Right lobe of liver (tissue), 6 donors: ENCODE measurements at regions not wholly inside any gene's neighbourhood (a gene's known extent, or its start where the extent isn't known, plus 50 kb on each side); places are given as distances from the start of the nearest gene placed in this dataset.

ENCODE experiments used
- ATAC-seq, 4 donors: fragments of 200-7000 bp; cut with Tn5 transposase; one replicate each; pipeline ENCODE4 v1.9.1; 2020; ENCODE audit warnings: mild to moderate bottlenecking in 4 of 4, moderate library complexity in 4 of 4
- DNase-seq, 3 donors: peaks; one replicate each; pipeline ENCODE4 v3.0.0-alpha.2; 2020
- H3K27ac ChIP-seq, 3 donors: fragments of 200-600 bp; one replicate each; pipeline ENCODE4 v1.8.0; 2022
- H3K27me3 ChIP-seq, 2 donors: fragments of 200-600 bp; one replicate each; pipeline ENCODE4 v1.8.0; 2022
- H3K36me3 ChIP-seq, 4 donors: fragments of 200-600 bp; sonication (generic) in 1 of 4; one replicate each; pipeline versions ENCODE4 v1.5.1 to v1.8.0; 2017 to 2022; ENCODE audit warnings: control low read depth in 1 of 4
- H3K4me1 ChIP-seq, 4 donors: fragments of 200-600 bp; sonication (generic) in 1 of 4; one replicate each; pipeline versions ENCODE4 v1.5.1 to v1.8.0; 2017 to 2022; ENCODE audit warnings: control low read depth in 1 of 4
- H3K4me3 ChIP-seq, 3 donors: fragments of 200-600 bp; one replicate each; pipeline ENCODE4 v1.8.0; 2022
- H3K9me3 ChIP-seq, 4 donors: fragments of 200-600 bp; sonication (generic) in 1 of 4; one replicate each; pipeline versions ENCODE4 v1.5.1 to v1.8.0; 2017 to 2022; ENCODE audit warnings: control low read depth in 1 of 4
- CTCF ChIP-seq, 4 donors: fragments of 200-600 bp in 3 of 4; fragments of 450-650 bp in 1 of 4; IDR thresholded peaks; one replicate each; pipeline versions ENCODE4 v1.5.1 to v1.8.0; 2016 to 2022; ENCODE audit warnings: antibody characterized with exemption in 4 of 4, mild to moderate bottlenecking in 2 of 4
- POLR2A ChIP-seq: fragments of 450-650 bp; IDR thresholded peaks from one replicate; pipeline ENCODE4 v1.6.1; 2017; ENCODE audit warnings: antibody characterized with exemption, mild to moderate bottlenecking
- WGBS: methylation state at CpG from one replicate; pipeline ENCODE4 v1.1.6; 2018; ENCODE audit warnings: low coverage, low lambda C conversion rate; ENCODE audit not compliant: insufficient coverage; ENCODE audit errors: missing lambda C conversion rate; 5-methylcytosine and 5-hydroxymethylcytosine counted together
- intact Hi-C, 2 donors: fragments of 100-400 bp; cut with DNase I; formaldehyde crosslinking; loops; one replicate each; pipeline versions ENCODE4 v1.11.2 to v1.14.1; 2022
- donor health status: DM: no; HTN: yes; CAD: no.
- donor health status: DM: no; HTN: no; CAD: no.
- donor health status: DM: no; HTN: no; CAD: no.
- donor health status: DM: no; HTN: yes; CAD: no.
- donor health status: DM: no; HTN: yes; CAD: no.

GRCh38 chr1:30313176-30313575 lies 410.2 kb downstream of the MATN1 start:
- Histone ChIP-seq H3K27ac (no peak overlapping the region), H3K9me3 (no peaks in the 10 kb centered on the region), H3K36me3 (no peaks in the 10 kb centered on the region), H3K27me3 (no peaks in the 10 kb centered on the region), H3K4me1 (no peaks in the 10 kb centered on the region), H3K4me3 (no peak overlapping the region)
- intact Hi-C loops = no loop called here
- whole genome bisulfite sequencing = 57% methylated on average over 2 of the region's 6 CpGs
- ATAC-seq (no peak), DNase-seq (peak in 1 of 3 donors; percentile 18)
- TF ChIP-seq POLR2A = no peak
- no peak for TF ChIP-seq CTCF (IDR thresholded peaks at IDR 0.05)

GRCh38 chr1:30312226-30312625 lies 411.2 kb downstream of the MATN1 start:
- H3K4me3 ChIP-seq = no peak overlapping the region
- H3K36me3 ChIP-seq = no peaks in the 10 kb centered on the region
- no peaks in the 10 kb centered on the region for H3K27me3 ChIP-seq
- ATAC-seq = peak in 1 of 4 donors; percentile 26
- H3K9me3 ChIP-seq = no peaks in the 10 kb centered on the region
- intact Hi-C loops = no loop called here
- peak in 1 of 3 donors; percentile 21 for DNase-seq
- H3K27ac ChIP-seq = no peak overlapping the region
- 33% methylated on average over 2 of the region's 7 CpGs for WGBS
- TF ChIP-seq POLR2A (no peak), CTCF (IDR thresholded peaks at IDR 0.05) (no peak)
- no peaks in the 10 kb centered on the region for H3K4me1 ChIP-seq

GRCh38 chr1:30311749-30312148 lies 411.6 kb downstream of the MATN1 start:
- TF ChIP-seq POLR2A = no peak
- no peak for TF ChIP-seq CTCF (IDR thresholded peaks at IDR 0.05)
- ATAC-seq (no peak), DNase-seq (peak in 1 of 3 donors; percentile 17)
- intact Hi-C loops = no loop called here
- no peak overlapping the region for H3K4me3 ChIP-seq
- no peak overlapping the region for H3K27ac ChIP-seq
- no peaks in the 10 kb centered on the region for H3K4me1 ChIP-seq
- no peaks in the 10 kb centered on the region for H3K27me3 ChIP-seq
- 100% methylated on average over 1 of the region's 1 CpG for WGBS
- no peaks in the 10 kb centered on the region for H3K36me3 ChIP-seq
- H3K9me3 ChIP-seq = no peaks in the 10 kb centered on the region

- H3K4me3 ChIP-seq = no peak overlapping the region
- intact Hi-C loops = no loop called here
- DNase-seq (peak in 1 of 3 donors; percentile 30), ATAC-seq (no peak)
- no peaks in the 10 kb centered on the region for H3K4me1 ChIP-seq
- 45% methylated on average over 4 of the region's 11 CpGs for WGBS
- no peaks in the 10 kb centered on the region for H3K36me3 ChIP-seq
- H3K27me3 ChIP-seq = no peaks in the 10 kb centered on the region
- TF ChIP-seq POLR2A = no peak
- TF ChIP-seq CTCF (IDR thresholded peaks at IDR 0.05) = no peak
- no peaks in the 10 kb centered on the region for H3K9me3 ChIP-seq
- no peak overlapping the region for H3K27ac ChIP-seq
Observed at GRCh38 chr1:30310966-30311742, 412.2 kb downstream of the MATN1 start.
